ENCODE measurements at regions not wholly inside any gene's neighbourhood (a gene's known extent, or its start where the extent isn't known, plus 50 kb on each side); places are given as distances from the start of the nearest gene placed in this dataset.

- H3K27ac ChIP-seq, result no peak overlapping the region
- H3K4me1 ChIP-seq, result no peaks in the 10 kb centered on the region
- H3K4me3 ChIP-seq, result no peak overlapping the region
- no peaks in the 10 kb centered on the region for H3K36me3 ChIP-seq
- 0 out of 2 replicates have a peak, but pooled peaks cover 3% of the 10 kb centered on the region for H3K27me3 ChIP-seq
- no peaks in the 10 kb centered on the region for H3K9me3 ChIP-seq (replicated peaks)
- DNase-seq, result no peak
Observed at GRCh38 chr4:71258323-71258722, 80.5 kb upstream of the SLC4A4 start.

- Histone ChIP-seq H3K4me3 (no peak overlapping the region), H3K27me3 (0 out of 2 replicates have a peak, but pooled peaks cover 3% of the 10 kb centered on the region), H3K36me3 (no peaks in the 10 kb centered on the region), H3K27ac (no peak overlapping the region), H3K9me3 (replicated peaks) (no peaks in the 10 kb centered on the region), H3K4me1 (no peaks in the 10 kb centered on the region)
- DNase-seq, result no peak
Observed at GRCh38 chr4:71259280-71259679, 79.5 kb upstream of the SLC4A4 start.

- Histone ChIP-seq H3K4me1 (no peaks in the 10 kb centered on the region), H3K9me3 (replicated peaks) (no peaks in the 10 kb centered on the region), H3K4me3 (no peak overlapping the region), H3K27me3 (0 out of 2 replicates have a peak, but pooled peaks cover 3% of the 10 kb centered on the region), H3K27ac (no peak overlapping the region), H3K36me3 (no peaks in the 10 kb centered on the region)
- DNase-seq, result no peak
Observed at GRCh38 chr4:71259911-71260331, 78.9 kb upstream of the SLC4A4 start.

GRCh38 chr4:71260544-71260943, 78.3 kb upstream of the SLC4A4 start:
- Histone ChIP-seq H3K36me3 (no peaks in the 10 kb centered on the region), H3K4me3 (no peak overlapping the region), H3K4me1 (no peaks in the 10 kb centered on the region), H3K27me3 (0 out of 2 replicates have a peak, but pooled peaks cover 3% of the 10 kb centered on the region), H3K27ac (no peak overlapping the region), H3K9me3 (replicated peaks) (no peaks in the 10 kb centered on the region)
- DNase-seq, result no peak

GRCh38 chr4:71261001-71261400, 77.8 kb upstream of the SLC4A4 start:
- Histone ChIP-seq H3K27me3 (0 out of 2 replicates have a peak, but pooled peaks cover 3% of the 10 kb centered on the region), H3K36me3 (no peaks in the 10 kb centered on the region), H3K4me1 (peaks cover 4% of the 10 kb centered on the region; the same call in 1 of the 2 replicates), H3K9me3 (replicated peaks) (no peaks in the 10 kb centered on the region), H3K4me3 (no peak overlapping the region), H3K27ac (no peak overlapping the region)
- DNase-seq, result no peak

GRCh38 chr4:71261633-71262121, 77.1 kb upstream of the SLC4A4 start:
- H3K4me3 ChIP-seq, result no peak overlapping the region
- no peaks in the 10 kb centered on the region for H3K36me3 ChIP-seq
- H3K27me3 ChIP-seq, result 0 out of 2 replicates have a peak, but pooled peaks cover 3% of the 10 kb centered on the region
- peaks cover 9% of the 10 kb centered on the region; the same call in 1 of the 2 replicates for H3K4me1 ChIP-seq
- no peak for DNase-seq
- H3K9me3 ChIP-seq (replicated peaks), result no peaks in the 10 kb centered on the region
- H3K27ac ChIP-seq, result no peak overlapping the region

- H3K27ac ChIP-seq, result no peak overlapping the region
- H3K36me3 ChIP-seq, result no peaks in the 10 kb centered on the region
- no peak overlapping the region for H3K4me3 ChIP-seq
- H3K9me3 ChIP-seq (replicated peaks), result no peaks in the 10 kb centered on the region
- no peaks in the 10 kb centered on the region for H3K27me3 ChIP-seq
- peak in 1 of 2 experiments; percentile 14 for DNase-seq
- peaks cover 14% of the 10 kb centered on the region; the same call in 1 of the 2 replicates for H3K4me1 ChIP-seq
Observed at GRCh38 chr4:71262161-71262560, 76.7 kb upstream of the SLC4A4 start.

- Histone ChIP-seq H3K27me3 (no peaks in the 10 kb centered on the region), H3K4me1 (peaks cover 21% of the 10 kb centered on the region; the same call in 1 of the 2 replicates), H3K4me3 (no peak overlapping the region), H3K36me3 (no peaks in the 10 kb centered on the region), H3K27ac (peak overlapping the region; percentile 37; the same call in 1 of the 2 replicates), H3K9me3 (replicated peaks) (0 out of 2 replicates have a peak, but pooled peaks cover 3% of the 10 kb centered on the region)
- DNase-seq, result peak; percentile 48 to 51
Observed at GRCh38 chr4:71266090-71266794, 72.6 kb upstream of the SLC4A4 start.

- no peak for DNase-seq
- H3K9me3 ChIP-seq (replicated peaks), result 0 out of 2 replicates have a peak, but pooled peaks cover 3% of the 10 kb centered on the region
Observed at GRCh38 chr4:71267244-71267643, 71.6 kb upstream of the SLC4A4 start.

GRCh38 chr4:71268166-71268565, 70.7 kb upstream of the SLC4A4 start:
- Histone ChIP-seq H3K27me3 (no peaks in the 10 kb centered on the region), H3K9me3 (replicated peaks) (0 out of 2 replicates have a peak, but pooled peaks cover 3% of the 10 kb centered on the region), H3K4me1 (peaks cover 21% of the 10 kb centered on the region; the same call in 1 of the 2 replicates), H3K27ac (no peak overlapping the region), H3K36me3 (no peaks in the 10 kb centered on the region), H3K4me3 (no peak overlapping the region)
- DNase-seq, result peak in 1 of 2 experiments; percentile 32

More at GRCh38 chr4:71267244-71267643, 71.6 kb upstream of the SLC4A4 start:
- H3K27me3 ChIP-seq, result no peaks in the 10 kb centered on the region
- H3K4me1 ChIP-seq, result peaks cover 21% of the 10 kb centered on the region; the same call in 1 of the 2 replicates
- no peak overlapping the region for H3K4me3 ChIP-seq
- H3K27ac ChIP-seq, result no peak overlapping the region
- no peaks in the 10 kb centered on the region for H3K36me3 ChIP-seq

GRCh38 chr4:71269233-71269632, 69.6 kb upstream of the SLC4A4 start:
- no peaks in the 10 kb centered on the region for H3K36me3 ChIP-seq
- DNase-seq, result no peak

GRCh38 chr4:71270901-71271300, 67.9 kb upstream of the SLC4A4 start:
- H3K4me1 ChIP-seq, result peaks cover 17% of the 10 kb centered on the region; the same call in 1 of the 2 replicates
- DNase-seq, result peak; percentile 14 to 41
- 0 out of 2 replicates have a peak, but pooled peaks cover 3% of the 10 kb centered on the region for H3K9me3 ChIP-seq (replicated peaks)
- H3K27ac ChIP-seq, result no peak overlapping the region
- H3K27me3 ChIP-seq, result no peaks in the 10 kb centered on the region
- H3K36me3 ChIP-seq, result no peaks in the 10 kb centered on the region
- no peak overlapping the region for H3K4me3 ChIP-seq

More at GRCh38 chr4:71269233-71269632, 69.6 kb upstream of the SLC4A4 start:
- Histone ChIP-seq H3K9me3 (replicated peaks) (0 out of 2 replicates have a peak, but pooled peaks cover 3% of the 10 kb centered on the region), H3K4me3 (no peak overlapping the region), H3K4me1 (peaks cover 21% of the 10 kb centered on the region; the same call in 1 of the 2 replicates), H3K27me3 (no peaks in the 10 kb centered on the region), H3K27ac (no peak overlapping the region)

GRCh38 chr4:71272976-71273375, 65.8 kb upstream of the SLC4A4 start:
- DNase-seq, result no peak
- Histone ChIP-seq H3K4me3 (no peak overlapping the region), H3K27me3 (no peaks in the 10 kb centered on the region), H3K36me3 (no peaks in the 10 kb centered on the region), H3K4me1 (peaks cover 6% of the 10 kb centered on the region; the same call in 1 of the 2 replicates), H3K27ac (no peak overlapping the region), H3K9me3 (replicated peaks) (0 out of 2 replicates have a peak, but pooled peaks cover 3% of the 10 kb centered on the region)

GRCh38 chr4:71275004-71275403, 63.8 kb upstream of the SLC4A4 start:
- no peak for DNase-seq
- H3K4me1 ChIP-seq, result no peaks in the 10 kb centered on the region
- H3K9me3 ChIP-seq (replicated peaks), result no peaks in the 10 kb centered on the region
- no peaks in the 10 kb centered on the region for H3K27me3 ChIP-seq
- H3K4me3 ChIP-seq, result no peak overlapping the region
- H3K27ac ChIP-seq, result no peak overlapping the region
- H3K36me3 ChIP-seq, result no peaks in the 10 kb centered on the region

GRCh38 chr4:71275570-71275969, 63.2 kb upstream of the SLC4A4 start:
- no peak for DNase-seq
- H3K9me3 ChIP-seq (replicated peaks), result no peaks in the 10 kb centered on the region
- no peak overlapping the region for H3K27ac ChIP-seq
- no peaks in the 10 kb centered on the region for H3K36me3 ChIP-seq
- no peaks in the 10 kb centered on the region for H3K27me3 ChIP-seq
- H3K4me1 ChIP-seq, result no peaks in the 10 kb centered on the region
- H3K4me3 ChIP-seq, result no peak overlapping the region
